ENCODE measurements at regions not wholly inside any gene's neighbourhood (a gene's known extent, or its start where the extent isn't known, plus 50 kb on each side); places are given as distances from the start of the nearest gene placed in this dataset.

- TF ChIP-seq ZNF462 (CRISPR knock-in tag; IDR thresholded peaks at IDR 0.05) (no peak), REST (IDR thresholded peaks at IDR 0.05; ENCODE audit: unreplicated experiment) (no peak)
Measured at GRCh38 chr3:34544136-34544535, 745.7 kb downstream of the PDCD6IP start (continued).

GRCh38 chr3:34547297-34547920 is 749.0 kb downstream of the PDCD6IP start:
- no peaks in the 10 kb centered on the region for H3K36me3 Mint-ChIP-seq (ENCODE audit: low read depth)
- peaks cover 9% of the 10 kb centered on the region; the same call in 2 of the 3 replicates for H3K4me1 Mint-ChIP-seq
- Histone ChIP-seq H3K36me3 (ENCODE audit: insufficient read depth) (no peaks in the 10 kb centered on the region), H3K4me2 (no peak overlapping the region), H4K20me1 (replicated peaks; ENCODE audit: insufficient read depth) (no peaks in the 10 kb centered on the region), H3K9me2 (ENCODE audit: insufficient read depth) (peaks cover 4% of the 10 kb centered on the region), H3K27me3 (ENCODE audit: insufficient read depth) (no peaks in the 10 kb centered on the region), H3K27ac (ENCODE audit: low read depth) (no peak overlapping the region), H2AFZ (no peak overlapping the region), H3F3A (replicated peaks; ENCODE audit: low read depth) (no peaks in the 10 kb centered on the region), H3K4me3 (no peak overlapping the region), H3K4me1 (ENCODE audit: insufficient read depth) (0 out of 2 replicates have a peak, but pooled peaks cover 3% of the 10 kb centered on the region), H3K79me2 (replicated peaks; ENCODE audit: insufficient read depth) (no peaks in the 10 kb centered on the region)
- H3K9me3 Mint-ChIP-seq, result no peaks in the 10 kb centered on the region
- H3K27ac Mint-ChIP-seq, result no peak overlapping the region
- H3K4me3 Mint-ChIP-seq, result no peak overlapping the region
- H3K27me3 Mint-ChIP-seq (ENCODE audit: insufficient read depth, low read depth, poor library complexity), result no peaks in the 10 kb centered on the region
- DNase-seq (ENCODE audit: low spot score) (no peak), ATAC-seq (no peak)
- no peak for TF ChIP-seq POLR2AphosphoS5 (IDR thresholded peaks at IDR 0.05; ENCODE audit: low read depth)
- TF ChIP-seq ZNF114 (CRISPR knock-in tag; IDR thresholded peaks at IDR 0.05), result no peak
- TF ChIP-seq CREB1 (CRISPR knock-in tag; IDR thresholded peaks at IDR 0.05; ENCODE audit: low read depth), result no peak
- no peak for TF ChIP-seq STAT1 (IDR thresholded peaks at IDR 0.05; ENCODE audit: unreplicated experiment)
- no peak for TF ChIP-seq EZH2 (IDR thresholded peaks at IDR 0.05; ENCODE audit: low read depth, unreplicated experiment)
- TF ChIP-seq JUNB (IDR thresholded peaks at IDR 0.05; ENCODE audit: unreplicated experiment), result no peak
- TF ChIP-seq CTCF (conservative IDR thresholded peaks at IDR 0.05; ENCODE audit: low read depth in 2 of 2), result no peak

Data from GM23338 (cell line).